ENCODE measurements at regions not wholly inside any gene's neighbourhood (a gene's known extent, or its start where the extent isn't known, plus 50 kb on each side); places are given as distances from the start of the nearest gene placed in this dataset.

DNA sequence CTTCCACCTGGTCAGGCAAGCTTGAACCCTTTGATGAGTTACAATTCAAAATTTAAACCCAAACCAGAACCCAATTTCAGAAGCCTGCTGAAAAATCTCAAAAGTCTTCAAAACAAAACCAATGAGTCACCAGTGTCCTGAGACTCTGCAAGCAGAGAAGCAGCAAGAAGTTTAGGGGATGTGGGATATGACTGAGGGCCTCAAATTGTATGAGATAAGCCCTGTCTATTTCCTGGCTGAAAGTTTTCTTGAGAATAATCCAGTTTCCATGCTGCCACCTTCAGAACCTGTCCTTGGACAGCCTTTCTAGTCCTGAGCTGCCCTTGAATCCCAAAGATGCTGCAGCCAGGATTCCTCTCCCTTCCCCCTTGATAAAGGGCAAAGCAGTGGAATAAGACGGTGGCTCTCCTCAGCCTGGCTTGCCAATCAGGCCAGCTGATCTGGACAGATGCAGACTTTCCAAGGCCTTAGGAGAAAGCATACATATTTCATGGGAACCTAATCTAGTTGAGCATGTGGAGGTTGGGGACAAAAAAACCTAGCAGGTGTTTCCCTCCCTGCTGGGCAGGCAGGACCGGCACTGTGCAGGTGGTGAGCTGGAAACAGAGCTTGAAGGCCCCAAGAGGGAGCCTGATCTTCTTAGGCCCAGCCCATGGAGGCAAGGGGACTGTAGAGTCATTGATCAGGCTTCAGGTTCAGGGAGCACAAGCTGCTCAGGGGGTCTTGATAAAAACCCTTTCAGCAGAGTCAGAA is 278.0 kb upstream of the MGAT5 start:
- Histone ChIP-seq H3K27ac (ENCODE audit: low read length) (no peak overlapping the region), H3K4me3 (ENCODE audit: low read length) (no peak overlapping the region), H3K27me3 (ENCODE audit: insufficient read depth, low read length) (no peaks in the 10 kb centered on the region), H3K36me3 (ENCODE audit: insufficient read depth, low read depth, low read length) (no peaks in the 10 kb centered on the region), H3K9ac (ENCODE audit: low read depth, low read length) (no peak overlapping the region), H3K9me3 (ENCODE audit: insufficient read depth, low read depth, low read length) (no peaks in the 10 kb centered on the region), H3K4me1 (ENCODE audit: insufficient read depth, low read length) (peaks cover under 1% of the 10 kb centered on the region; the same call in 1 of the 2 replicates)

- H3K4me3 ChIP-seq (ENCODE audit: low read length) = no peak overlapping the region
- H3K27me3 ChIP-seq (ENCODE audit: insufficient read depth, low read length) = no peaks in the 10 kb centered on the region
- H3K9ac ChIP-seq (ENCODE audit: low read depth, low read length) = no peak overlapping the region
- H3K27ac ChIP-seq (ENCODE audit: low read length) = no peak overlapping the region
- no peaks in the 10 kb centered on the region for H3K4me1 ChIP-seq (ENCODE audit: insufficient read depth, low read length)
- no peaks in the 10 kb centered on the region for H3K9me3 ChIP-seq (ENCODE audit: insufficient read depth, low read depth, low read length)
- no peaks in the 10 kb centered on the region for H3K36me3 ChIP-seq (ENCODE audit: insufficient read depth, low read depth, low read length)
These were observed 277.2 kb upstream of the MGAT5 start for GRCh38 chr2:133976659-133977058.

DNA sequence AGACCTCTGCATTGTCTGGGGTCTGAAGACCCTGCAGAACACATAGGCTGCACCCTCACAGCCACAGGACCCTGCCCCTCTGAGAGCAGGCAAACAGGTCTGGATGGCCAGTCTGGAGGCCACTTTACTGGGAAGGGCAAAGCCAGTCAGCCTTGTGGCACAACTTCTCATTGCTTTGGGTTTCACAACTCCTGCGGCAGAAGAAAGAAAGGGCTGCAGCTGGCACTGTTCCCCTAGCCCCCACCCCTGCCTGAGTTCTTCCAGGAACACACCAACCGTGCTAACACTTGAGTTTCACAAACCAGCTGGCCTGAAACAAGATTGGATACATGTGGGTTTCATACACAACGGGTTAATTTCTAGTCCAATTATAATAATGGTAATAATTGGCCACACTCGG is 276.5 kb upstream of the MGAT5 start:
- Histone ChIP-seq H3K9me3 (ENCODE audit: insufficient read depth, low read depth, low read length) (no peaks in the 10 kb centered on the region), H3K4me1 (ENCODE audit: insufficient read depth, low read length) (no peaks in the 10 kb centered on the region), H3K27ac (ENCODE audit: low read length) (no peak overlapping the region), H3K27me3 (ENCODE audit: insufficient read depth, low read length) (no peaks in the 10 kb centered on the region), H3K9ac (ENCODE audit: low read depth, low read length) (no peak overlapping the region), H3K36me3 (ENCODE audit: insufficient read depth, low read depth, low read length) (no peaks in the 10 kb centered on the region), H3K4me3 (ENCODE audit: low read length) (no peak overlapping the region)

- no peak overlapping the region for H3K9ac ChIP-seq (ENCODE audit: low read depth, low read length)
- no peak overlapping the region for H3K27ac ChIP-seq (ENCODE audit: low read length)
These were observed 271.6 kb upstream of the MGAT5 start for GRCh38 chr2:133982256-133982655.

GRCh38 chr2:133985563-133985962 is 268.3 kb upstream of the MGAT5 start:
- no peaks in the 10 kb centered on the region for H3K36me3 ChIP-seq (ENCODE audit: insufficient read depth, low read depth, low read length)
- no peak overlapping the region for H3K9ac ChIP-seq (ENCODE audit: low read depth, low read length)
- H3K4me1 ChIP-seq (ENCODE audit: insufficient read depth, low read length) = peaks cover 6% of the 10 kb centered on the region; the same call in 1 of the 2 replicates
- H3K27me3 ChIP-seq (ENCODE audit: insufficient read depth, low read length) = no peaks in the 10 kb centered on the region
- no peak overlapping the region for H3K4me3 ChIP-seq (ENCODE audit: low read length)
- no peaks in the 10 kb centered on the region for H3K9me3 ChIP-seq (ENCODE audit: insufficient read depth, low read depth, low read length)
- no peak overlapping the region for H3K27ac ChIP-seq (ENCODE audit: low read length)

More at GRCh38 chr2:133982256-133982655, 271.6 kb upstream of the MGAT5 start:
- Histone ChIP-seq H3K4me1 (ENCODE audit: insufficient read depth, low read length) (peaks cover 6% of the 10 kb centered on the region; the same call in 1 of the 2 replicates), H3K27me3 (ENCODE audit: insufficient read depth, low read length) (no peaks in the 10 kb centered on the region), H3K4me3 (ENCODE audit: low read length) (no peak overlapping the region), H3K36me3 (ENCODE audit: insufficient read depth, low read depth, low read length) (no peaks in the 10 kb centered on the region), H3K9me3 (ENCODE audit: insufficient read depth, low read depth, low read length) (no peaks in the 10 kb centered on the region)

GRCh38 chr2:133986081-133986837 is 267.6 kb upstream of the MGAT5 start:
- H3K27ac ChIP-seq (ENCODE audit: low read length) = no peak overlapping the region
- H3K36me3 ChIP-seq (ENCODE audit: insufficient read depth, low read depth, low read length) = no peaks in the 10 kb centered on the region
- no peak overlapping the region for H3K4me3 ChIP-seq (ENCODE audit: low read length)
- H3K4me1 ChIP-seq (ENCODE audit: insufficient read depth, low read length) = peaks cover 6% of the 10 kb centered on the region; the same call in 1 of the 2 replicates
- no peak overlapping the region for H3K9ac ChIP-seq (ENCODE audit: low read depth, low read length)
- H3K9me3 ChIP-seq (ENCODE audit: insufficient read depth, low read depth, low read length) = no peaks in the 10 kb centered on the region
- H3K27me3 ChIP-seq (ENCODE audit: insufficient read depth, low read length) = no peaks in the 10 kb centered on the region

- Histone ChIP-seq H3K9ac (ENCODE audit: low read depth, low read length) (no peak overlapping the region), H3K36me3 (ENCODE audit: insufficient read depth, low read depth, low read length) (no peaks in the 10 kb centered on the region), H3K4me3 (ENCODE audit: low read length) (no peak overlapping the region), H3K4me1 (ENCODE audit: insufficient read depth, low read length) (peaks cover 6% of the 10 kb centered on the region; the same call in 1 of the 2 replicates), H3K27ac (ENCODE audit: low read length) (no peak overlapping the region), H3K9me3 (ENCODE audit: insufficient read depth, low read depth, low read length) (no peaks in the 10 kb centered on the region), H3K27me3 (ENCODE audit: insufficient read depth, low read length) (no peaks in the 10 kb centered on the region)
These were observed 266.7 kb upstream of the MGAT5 start for GRCh38 chr2:133986881-133987795.

DNA sequence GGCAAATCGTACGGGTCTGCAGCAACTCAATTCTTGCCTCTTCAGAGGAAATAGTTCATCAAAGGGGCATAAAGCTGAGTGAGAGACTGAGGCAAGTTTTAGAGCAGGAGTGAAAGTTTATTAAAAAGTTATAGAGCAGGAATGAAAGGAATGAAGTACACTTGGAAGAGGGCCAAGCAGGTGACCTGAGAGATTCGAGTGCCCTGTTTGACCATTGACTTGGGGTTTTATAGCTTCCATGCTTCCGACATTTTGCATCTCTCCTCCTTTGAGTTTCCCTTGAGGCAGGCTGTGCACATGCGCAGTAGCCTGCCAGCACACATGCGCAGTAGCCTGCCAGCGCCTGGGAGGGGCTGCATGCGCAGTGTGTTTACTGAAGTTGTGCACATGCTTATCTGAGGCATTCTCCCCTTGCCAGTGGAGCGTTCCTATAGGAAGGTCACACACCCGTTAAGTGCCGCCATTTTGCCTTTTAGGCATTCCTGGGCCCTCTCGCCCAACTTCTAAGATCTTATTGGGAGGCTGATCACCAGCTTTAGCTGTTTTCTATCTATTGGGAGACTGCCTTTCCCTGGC is 265.5 kb upstream of the MGAT5 start:
- no peak overlapping the region for H3K9ac ChIP-seq (ENCODE audit: low read depth, low read length)
- H3K27ac ChIP-seq (ENCODE audit: low read length) = no peak overlapping the region
- no peaks in the 10 kb centered on the region for H3K27me3 ChIP-seq (ENCODE audit: insufficient read depth, low read length)
- H3K4me1 ChIP-seq (ENCODE audit: insufficient read depth, low read length) = peaks cover 6% of the 10 kb centered on the region; the same call in 1 of the 2 replicates
- H3K4me3 ChIP-seq (ENCODE audit: low read length) = no peak overlapping the region
- no peaks in the 10 kb centered on the region for H3K36me3 ChIP-seq (ENCODE audit: insufficient read depth, low read depth, low read length)
- no peaks in the 10 kb centered on the region for H3K9me3 ChIP-seq (ENCODE audit: insufficient read depth, low read depth, low read length)

DNA sequence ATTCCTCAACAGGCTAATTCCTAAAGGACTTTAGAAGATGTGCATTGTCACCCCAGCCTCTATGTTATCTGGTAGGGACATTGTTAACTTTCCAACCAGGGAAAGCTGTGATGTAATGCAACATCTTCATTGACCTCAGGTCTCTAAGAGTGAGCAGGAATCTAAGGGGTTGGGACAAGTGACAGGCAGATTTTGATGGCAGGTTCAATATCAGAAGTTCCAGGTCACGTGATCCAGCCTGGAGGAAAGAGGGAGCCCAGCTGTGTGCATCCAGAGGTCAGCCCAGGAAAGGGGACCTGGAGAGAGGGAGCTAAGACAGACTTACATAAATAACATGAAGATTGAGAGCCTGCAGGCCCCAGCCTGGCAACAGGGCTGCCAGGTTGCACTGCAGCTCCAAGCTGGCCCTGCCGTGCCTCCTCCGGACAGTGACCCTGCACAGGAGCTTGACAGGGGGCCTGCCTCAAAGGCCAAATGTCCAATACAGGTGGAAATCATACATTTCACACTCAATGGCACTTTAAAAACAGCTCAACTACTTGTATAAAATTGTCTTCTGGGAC is 262.2 kb upstream of the MGAT5 start:
- Histone ChIP-seq H3K4me3 (ENCODE audit: low read length) (no peak overlapping the region), H3K9me3 (ENCODE audit: insufficient read depth, low read depth, low read length) (no peaks in the 10 kb centered on the region), H3K27me3 (ENCODE audit: insufficient read depth, low read length) (no peaks in the 10 kb centered on the region), H3K27ac (ENCODE audit: low read length) (no peak overlapping the region), H3K36me3 (ENCODE audit: insufficient read depth, low read depth, low read length) (no peaks in the 10 kb centered on the region), H3K4me1 (ENCODE audit: insufficient read depth, low read length) (peaks cover 5% of the 10 kb centered on the region; the same call in 1 of the 2 replicates), H3K9ac (ENCODE audit: low read depth, low read length) (no peak overlapping the region)

- Histone ChIP-seq H3K4me1 (ENCODE audit: insufficient read depth, low read length) (no peaks in the 10 kb centered on the region), H3K36me3 (ENCODE audit: insufficient read depth, low read depth, low read length) (no peaks in the 10 kb centered on the region), H3K9ac (ENCODE audit: low read depth, low read length) (no peak overlapping the region), H3K9me3 (ENCODE audit: insufficient read depth, low read depth, low read length) (no peaks in the 10 kb centered on the region), H3K27me3 (ENCODE audit: insufficient read depth, low read length) (no peaks in the 10 kb centered on the region), H3K27ac (ENCODE audit: low read length) (no peak overlapping the region), H3K4me3 (ENCODE audit: low read length) (no peak overlapping the region)
These were observed 261.4 kb upstream of the MGAT5 start for GRCh38 chr2:133992454-133992853.

- Histone ChIP-seq H3K27me3 (ENCODE audit: insufficient read depth, low read length) (no peaks in the 10 kb centered on the region), H3K9me3 (ENCODE audit: insufficient read depth, low read depth, low read length) (no peaks in the 10 kb centered on the region), H3K9ac (ENCODE audit: low read depth, low read length) (no peak overlapping the region), H3K27ac (ENCODE audit: low read length) (no peak overlapping the region), H3K4me3 (ENCODE audit: low read length) (no peak overlapping the region), H3K36me3 (ENCODE audit: insufficient read depth, low read depth, low read length) (no peaks in the 10 kb centered on the region), H3K4me1 (ENCODE audit: insufficient read depth, low read length) (no peaks in the 10 kb centered on the region)
These were observed 260.7 kb upstream of the MGAT5 start for GRCh38 chr2:133993160-133993559.
